IPS DF 6.9 (cell line): ENCODE measurements at regions not wholly inside any gene's neighbourhood (a gene's known extent, or its start where the extent isn't known, plus 50 kb on each side); places are given as distances from the start of the nearest gene placed in this dataset.
"Not testable (repeated sequence)": the region's sequence is repeated elsewhere in the genome, so short reads cannot be mapped to it uniquely, and the experiment has no call there.

Source experiments
- DNase-seq: peaks from one replicate; pipeline ENCODE4 v3.0.0-alpha.2; 2013; ENCODE audit warnings: low read depth, low spot score
- H3K27ac ChIP-seq: one replicate; pipeline ENCODE4 v1.5.1; 2013; ENCODE audit warnings: low read length, control low read depth
- H3K27me3 ChIP-seq: 2 replicates; pipeline ENCODE4 v1.6.1; 2013; ENCODE audit warnings: mild to moderate bottlenecking, low read length; ENCODE audit not compliant: control insufficient read depth, insufficient read depth
- H3K36me3 ChIP-seq: 2 replicates; pipeline ENCODE4 v1.6.1; 2013; ENCODE audit warnings: low read length; ENCODE audit not compliant: control insufficient read depth, insufficient read depth
- H3K4me1 ChIP-seq: 2 replicates; pipeline ENCODE4 v1.6.1; 2013; ENCODE audit warnings: low read length; ENCODE audit not compliant: control insufficient read depth, insufficient read depth
- H3K4me3 ChIP-seq: 2 replicates; pipeline ENCODE4 v1.5.1; 2013; ENCODE audit warnings: mild to moderate bottlenecking, low read length
- H3K9me3 ChIP-seq: 2 replicates; pipeline ENCODE4 v1.6.1; 2013; ENCODE audit warnings: low read length, inconsistent platforms; ENCODE audit not compliant: control insufficient read depth, insufficient read depth
- WGBS: extraction: QIAGEN DNeasy Blood & Tissue Kit; methylation state at CpG from one replicate; pipeline ENCODE4 v1.1.7; 2013; ENCODE audit warnings: mixed read lengths, missing lambda C conversion rate; ENCODE audit not compliant: insufficient read length, insufficient coverage; 5-methylcytosine and 5-hydroxymethylcytosine counted together

DNA sequence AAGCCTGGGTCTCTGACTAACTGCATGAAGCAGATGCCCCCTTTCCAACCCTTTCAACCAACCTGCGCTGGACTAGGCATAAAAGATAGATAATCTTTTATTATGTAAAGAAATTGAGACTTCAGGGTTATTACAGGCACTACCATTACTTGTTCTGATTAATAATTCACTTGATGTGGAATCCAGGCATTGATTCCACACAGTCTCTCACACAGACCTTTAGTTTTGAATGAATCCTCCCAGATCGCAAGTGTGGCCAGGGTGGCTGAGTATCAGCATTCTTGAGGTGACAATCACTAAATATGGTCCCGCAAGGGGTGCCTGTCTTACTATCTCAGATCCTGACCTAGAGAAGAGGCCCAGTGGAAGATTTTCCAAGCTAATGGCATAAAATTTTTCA is 368.9 kb upstream of the ONECUT1 start:
- Histone ChIP-seq H3K9me3 (no peaks in the 10 kb centered on the region), H3K4me1 (no peaks in the 10 kb centered on the region), H3K27ac (no peak overlapping the region), H3K36me3 (no peaks in the 10 kb centered on the region), H3K27me3 (no peaks in the 10 kb centered on the region), H3K4me3 (no peak overlapping the region)
- DNase-seq: no peak
- no CpG with 5 or more reads among the region's 3 CpGs for WGBS

GRCh38 chr15:53133255-53133850 is 343.2 kb upstream of the ONECUT1 start:
- Histone ChIP-seq H3K36me3 (no peaks in the 10 kb centered on the region), H3K27me3 (no peaks in the 10 kb centered on the region), H3K27ac (no peak overlapping the region), H3K4me1 (peaks cover 4% of the 10 kb centered on the region), H3K4me3 (no peak overlapping the region), H3K9me3 (no peaks in the 10 kb centered on the region)
- no peak for DNase-seq
- no CpG with 5 or more reads among the region's 6 CpGs for WGBS

GRCh38 chr15:53130943-53131342 is 340.8 kb upstream of the ONECUT1 start:
- Histone ChIP-seq H3K27me3 (no peaks in the 10 kb centered on the region), H3K4me3 (no peak overlapping the region), H3K27ac (no peak overlapping the region), H3K36me3 (no peaks in the 10 kb centered on the region), H3K4me1 (peaks cover 4% of the 10 kb centered on the region), H3K9me3 (no peaks in the 10 kb centered on the region)
- whole genome bisulfite sequencing: no CpG with 5 or more reads among the region's 3 CpGs
- no peak for DNase-seq

DNA sequence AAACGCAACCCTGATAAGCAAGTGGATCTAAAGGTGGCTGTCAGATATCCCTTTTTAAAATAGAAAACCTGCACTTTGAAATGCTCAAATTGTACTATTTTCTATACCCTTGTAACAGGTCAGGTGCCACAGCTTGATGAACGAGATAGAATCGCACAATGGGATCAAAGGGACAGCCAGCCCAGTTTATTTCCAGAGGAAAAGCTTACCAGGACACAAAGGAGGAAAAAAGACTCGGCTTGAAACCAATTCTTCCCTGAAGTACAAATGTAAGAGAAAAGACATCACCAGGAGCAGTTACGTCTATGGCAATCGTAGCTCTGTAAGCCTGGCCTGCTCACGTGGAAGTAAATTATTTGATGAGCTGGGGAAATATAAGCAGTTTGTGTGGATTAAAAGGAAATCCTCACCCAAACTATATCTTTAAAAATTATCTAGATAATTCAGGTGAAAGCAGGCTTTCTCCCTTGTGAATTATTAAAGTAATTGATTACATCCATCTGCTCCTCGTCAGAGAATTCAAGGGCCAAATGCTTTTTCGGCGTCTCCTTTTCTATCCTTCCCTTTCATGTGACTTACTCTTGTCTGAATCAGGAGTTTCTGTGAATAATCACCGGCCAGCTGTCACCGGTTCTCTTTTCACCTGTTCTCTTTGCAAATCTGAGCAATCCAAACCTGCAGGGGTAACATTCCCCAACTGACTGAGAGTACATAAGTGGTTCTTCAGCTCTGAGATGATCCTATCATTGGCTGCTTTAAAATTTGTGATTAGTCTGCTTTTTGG is 339.2 kb upstream of the ONECUT1 start:
- H3K4me3 ChIP-seq: no peak overlapping the region
- no peak overlapping the region for H3K27ac ChIP-seq
- H3K27me3 ChIP-seq: no peaks in the 10 kb centered on the region
- H3K4me1 ChIP-seq: peaks cover 4% of the 10 kb centered on the region
- no peak for DNase-seq
- no CpG with 5 or more reads among the region's 12 CpGs for WGBS
- H3K9me3 ChIP-seq: no peaks in the 10 kb centered on the region
- no peaks in the 10 kb centered on the region for H3K36me3 ChIP-seq

GRCh38 chr15:53128652-53129051 is 338.5 kb upstream of the ONECUT1 start:
- H3K9me3 ChIP-seq: no peaks in the 10 kb centered on the region
- H3K27ac ChIP-seq: no peak overlapping the region
- H3K27me3 ChIP-seq: no peaks in the 10 kb centered on the region
- no peak for DNase-seq
- no CpG with 5 or more reads among the region's 5 CpGs for WGBS
- H3K4me1 ChIP-seq: peaks cover 4% of the 10 kb centered on the region
- H3K36me3 ChIP-seq: no peaks in the 10 kb centered on the region
- no peak overlapping the region for H3K4me3 ChIP-seq

GRCh38 chr15:53126144-53126543 is 336.0 kb upstream of the ONECUT1 start:
- no peak for DNase-seq
- Histone ChIP-seq H3K27ac (no peak overlapping the region), H3K4me3 (no peak overlapping the region), H3K27me3 (no peaks in the 10 kb centered on the region), H3K36me3 (no peaks in the 10 kb centered on the region), H3K4me1 (peaks cover 4% of the 10 kb centered on the region), H3K9me3 (no peaks in the 10 kb centered on the region)
- no CpG with 5 or more reads among the region's 4 CpGs for WGBS

DNA sequence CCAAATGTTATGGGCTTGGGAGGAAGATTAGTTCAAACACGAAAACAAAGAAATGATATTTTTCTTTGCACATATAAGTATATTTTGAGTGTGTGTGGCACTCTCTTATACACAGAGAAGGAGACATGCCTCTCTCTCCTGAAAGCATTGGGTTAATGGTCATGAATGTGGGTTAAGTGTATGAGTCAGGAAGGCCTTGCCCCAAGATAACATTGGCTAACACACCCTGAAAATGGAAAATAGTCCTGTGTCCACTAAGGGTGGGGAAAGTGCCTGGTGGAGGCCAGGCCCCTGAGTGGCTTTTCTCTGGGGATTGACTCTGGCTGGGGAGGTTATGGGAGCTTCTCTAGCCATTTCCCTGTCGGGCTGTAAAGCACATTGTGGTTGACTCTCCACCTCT is 332.7 kb upstream of the ONECUT1 start:
- H3K9me3 ChIP-seq: no peaks in the 10 kb centered on the region
- no peaks in the 10 kb centered on the region for H3K4me1 ChIP-seq
- no peak overlapping the region for H3K4me3 ChIP-seq
- no peaks in the 10 kb centered on the region for H3K27me3 ChIP-seq
- no peak overlapping the region for H3K27ac ChIP-seq
- WGBS: no CpG with 5 or more reads among the region's 2 CpGs
- no peaks in the 10 kb centered on the region for H3K36me3 ChIP-seq
- DNase-seq: no peak

DNA sequence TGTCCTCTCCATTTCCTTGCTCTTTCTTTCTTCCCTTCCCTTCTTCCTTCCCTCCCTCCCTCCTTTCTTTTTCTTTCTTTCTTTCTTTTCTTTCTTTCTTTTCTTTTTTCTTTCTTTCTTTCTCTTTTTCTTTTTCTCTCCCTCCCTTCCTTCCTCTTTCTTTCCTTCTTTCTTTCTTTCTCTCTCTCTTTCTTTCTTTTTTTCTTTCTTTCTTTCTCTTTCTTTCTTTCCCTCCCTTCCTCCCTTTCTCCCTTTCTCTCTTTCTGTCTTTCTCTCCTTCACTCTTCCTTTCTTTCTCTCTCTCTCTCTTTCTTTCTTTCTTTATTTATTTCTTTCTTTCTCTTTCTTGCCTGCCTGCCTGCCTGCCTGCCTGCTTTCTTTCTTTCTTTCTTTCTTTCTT is 326.8 kb upstream of the ONECUT1 start:
- H3K4me1 ChIP-seq, H3K9me3 ChIP-seq, H3K36me3 ChIP-seq, H3K27me3 ChIP-seq, H3K27ac ChIP-seq, H3K4me3 ChIP-seq, DNase-seq: not testable (repeated sequence)

DNA sequence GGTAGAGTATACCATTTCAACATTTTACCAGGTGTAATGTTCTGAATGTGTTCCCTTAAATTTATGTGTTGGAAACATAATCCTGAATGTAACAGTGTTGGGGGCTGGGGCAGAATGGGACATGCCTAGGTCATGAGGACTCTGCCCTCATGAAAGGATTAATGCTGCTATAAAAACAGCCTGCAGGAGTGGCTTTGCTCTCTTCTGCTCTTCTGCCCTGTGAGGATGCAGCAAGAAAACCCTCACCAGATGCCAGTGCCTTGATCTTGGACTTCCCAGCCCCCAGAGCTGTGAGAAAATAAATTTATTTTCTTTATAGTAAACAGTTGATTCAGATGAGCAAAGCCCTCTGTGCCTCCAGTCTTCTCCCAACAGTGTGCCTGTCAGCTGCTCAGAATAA is 326.0 kb upstream of the ONECUT1 start:
- Histone ChIP-seq H3K4me1 (no peaks in the 10 kb centered on the region), H3K27me3 (no peaks in the 10 kb centered on the region), H3K4me3 (no peak overlapping the region), H3K9me3 (no peaks in the 10 kb centered on the region), H3K27ac (no peak overlapping the region), H3K36me3 (no peaks in the 10 kb centered on the region)
- no peak for DNase-seq

GRCh38 chr15:53115563-53115962 is 325.4 kb upstream of the ONECUT1 start:
- Histone ChIP-seq H3K4me3 (no peak overlapping the region), H3K4me1 (no peaks in the 10 kb centered on the region), H3K36me3 (no peaks in the 10 kb centered on the region), H3K27ac (no peak overlapping the region), H3K27me3 (no peaks in the 10 kb centered on the region), H3K9me3 (no peaks in the 10 kb centered on the region)
- no peak for DNase-seq
- WGBS: no CpG with 5 or more reads among the region's 1 CpG

DNA sequence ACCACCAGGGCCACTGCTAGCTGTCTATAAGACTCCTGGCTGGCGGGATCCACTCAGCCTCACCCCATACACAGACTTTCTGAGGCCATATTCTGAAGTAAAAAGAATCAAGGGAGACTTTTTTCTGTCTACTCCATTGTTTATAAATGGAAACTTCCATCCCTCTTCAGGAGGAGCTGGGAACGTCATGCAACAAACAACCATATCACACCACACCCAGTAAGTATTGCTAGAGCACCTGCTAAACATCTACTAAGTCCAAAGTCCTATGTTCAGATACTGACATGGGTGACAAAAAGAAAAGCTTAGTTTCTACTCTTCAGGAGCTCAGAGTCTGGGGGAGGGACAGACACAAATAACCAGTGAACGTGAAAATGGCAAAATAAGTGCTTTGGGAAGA is 324.8 kb upstream of the ONECUT1 start:
- Histone ChIP-seq H3K27me3 (no peaks in the 10 kb centered on the region), H3K9me3 (no peaks in the 10 kb centered on the region), H3K4me3 (no peak overlapping the region), H3K4me1 (no peaks in the 10 kb centered on the region), H3K36me3 (no peaks in the 10 kb centered on the region), H3K27ac (no peak overlapping the region)
- DNase-seq: no peak
- WGBS: no CpG with 5 or more reads among the region's 3 CpGs
